ENCODE measurements at regions not wholly inside any gene's neighbourhood (a gene's known extent, or its start where the extent isn't known, plus 50 kb on each side); places are given as distances from the start of the nearest gene placed in this dataset.
"Not testable (repeated sequence)": the region's sequence is repeated elsewhere in the genome, so short reads cannot be mapped to it uniquely, and the experiment has no call there.

DNA sequence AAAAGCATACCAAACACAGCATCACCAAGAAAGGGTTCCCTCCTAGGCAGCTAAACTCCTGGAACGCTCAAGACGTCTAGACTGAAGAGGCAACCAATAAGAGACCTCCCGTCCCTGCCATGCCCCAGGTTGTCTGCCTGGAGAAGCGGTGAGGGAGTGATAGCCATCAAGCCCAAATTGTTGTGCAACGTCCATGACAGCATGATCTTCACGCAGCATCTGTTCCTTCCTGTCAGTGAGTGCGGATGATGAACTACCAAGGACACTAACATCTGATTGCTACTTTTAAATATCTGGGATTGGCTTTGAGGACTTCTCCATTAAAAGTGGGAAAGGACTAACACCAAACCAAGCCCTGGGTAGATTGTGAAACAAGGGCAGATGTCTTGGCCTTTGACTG is 149.7 kb downstream of the TXNL1 start:
- 56 to 83% (median 69%) methylated on average over 4 to 7 of the region's 7 CpGs for WGBS, 4 donors
- Histone ChIP-seq H3K27ac (no peak overlapping the region), H3K27me3 (no peaks in the 10 kb centered on the region), H3K4me1 (replicated peaks in 1 of 2) (no peaks in the 10 kb centered on the region), H3K36me3 (replicated peaks in 1 of 2) (no peaks in the 10 kb centered on the region), H3K9me3 (replicated peaks in 1 of 3) (no peaks in the 10 kb centered on the region), H3K4me3 (no peak overlapping the region)
- TF ChIP-seq POLR2A (IDR thresholded peaks at IDR 0.05) (no peak), CTCF (IDR thresholded peaks at IDR 0.05) (no peak)
- DNase-seq: no peak
- intact Hi-C loops (cut with DNase I): no loop called here

DNA sequence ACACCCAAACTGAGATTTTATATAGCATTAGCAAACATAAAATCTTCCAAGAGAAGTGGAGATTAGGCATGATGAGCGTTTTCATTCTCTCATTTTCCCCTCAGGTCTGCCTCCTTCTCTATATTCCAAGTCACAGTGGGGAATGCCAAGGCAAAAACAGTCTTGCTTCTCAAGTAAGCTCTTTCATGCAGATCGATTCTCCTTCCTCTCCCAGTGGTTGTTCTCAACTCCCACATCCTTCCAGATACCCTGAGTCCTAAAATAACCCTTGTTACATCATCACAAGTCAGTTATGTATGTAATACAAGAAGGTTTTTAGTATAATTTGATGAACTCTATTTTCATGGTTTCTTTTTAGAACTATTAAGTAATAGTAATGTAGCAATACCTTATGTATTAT is 150.6 kb downstream of the TXNL1 start:
- no peak for DNase-seq
- H3K27ac ChIP-seq: no peak overlapping the region
- H3K27me3 ChIP-seq: no peaks in the 10 kb centered on the region
- 42 to 58% (median 53%) methylated on average over 2 of the region's 2 CpGs for WGBS, 4 donors
- H3K9me3 ChIP-seq (replicated peaks in 1 of 3): no peaks in the 10 kb centered on the region
- no peaks in the 10 kb centered on the region for H3K36me3 ChIP-seq (replicated peaks in 1 of 2)
- no peak for TF ChIP-seq CTCF (IDR thresholded peaks at IDR 0.05)
- no peak for TF ChIP-seq POLR2A (IDR thresholded peaks at IDR 0.05)
- no peak overlapping the region for H3K4me3 ChIP-seq
- H3K4me1 ChIP-seq (replicated peaks in 1 of 2): no peaks in the 10 kb centered on the region
- intact Hi-C loops (cut with DNase I): no loop called here

- Histone ChIP-seq H3K27ac (no peak overlapping the region), H3K4me3 (no peak overlapping the region), H3K36me3 (replicated peaks in 1 of 2) (no peaks in the 10 kb centered on the region), H3K4me1 (replicated peaks in 1 of 2) (no peaks in the 10 kb centered on the region), H3K9me3 (replicated peaks in 1 of 3) (no peaks in the 10 kb centered on the region), H3K27me3 (no peaks in the 10 kb centered on the region)
- TF ChIP-seq CTCF (IDR thresholded peaks at IDR 0.05) (no peak), POLR2A (IDR thresholded peaks at IDR 0.05) (no peak)
- WGBS, 4 donors: 60 to 87% (median 75%) methylated on average over 2 of the region's 2 CpGs
- intact Hi-C loops (cut with DNase I): no loop called here
- DNase-seq: no peak
Measured at GRCh38 chr18:56483386-56483785, 155.0 kb downstream of the TXNL1 start.

DNA sequence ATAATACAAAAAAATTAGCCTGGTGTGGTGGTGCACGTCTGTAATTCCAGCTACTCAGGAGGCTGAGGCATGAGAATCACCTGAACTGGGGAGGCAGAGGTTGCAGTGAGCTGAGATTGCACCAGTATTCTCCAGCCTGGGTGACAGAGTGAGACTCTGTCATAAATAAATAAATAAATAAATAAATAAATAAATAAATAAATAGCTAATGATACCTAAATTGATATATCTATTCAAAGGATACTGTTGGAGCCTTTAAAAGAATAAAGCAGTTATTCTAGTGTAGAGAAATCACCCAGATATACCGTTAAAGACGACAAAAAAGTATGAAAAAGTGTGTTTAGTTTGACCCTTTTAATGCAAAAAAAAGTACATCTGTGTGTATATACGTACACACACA is 155.6 kb downstream of the TXNL1 start:
- H3K27ac ChIP-seq; DNase-seq; H3K36me3 ChIP-seq (replicated peaks in 1 of 2); H3K4me1 ChIP-seq (replicated peaks in 1 of 2); intact Hi-C loops (cut with DNase I); H3K9me3 ChIP-seq (replicated peaks in 1 of 3); H3K4me3 ChIP-seq; H3K27me3 ChIP-seq: not testable (repeated sequence)
- WGBS, 4 donors: 75 to 84% (median 82%) methylated on average over 4 of the region's 4 CpGs

DNA sequence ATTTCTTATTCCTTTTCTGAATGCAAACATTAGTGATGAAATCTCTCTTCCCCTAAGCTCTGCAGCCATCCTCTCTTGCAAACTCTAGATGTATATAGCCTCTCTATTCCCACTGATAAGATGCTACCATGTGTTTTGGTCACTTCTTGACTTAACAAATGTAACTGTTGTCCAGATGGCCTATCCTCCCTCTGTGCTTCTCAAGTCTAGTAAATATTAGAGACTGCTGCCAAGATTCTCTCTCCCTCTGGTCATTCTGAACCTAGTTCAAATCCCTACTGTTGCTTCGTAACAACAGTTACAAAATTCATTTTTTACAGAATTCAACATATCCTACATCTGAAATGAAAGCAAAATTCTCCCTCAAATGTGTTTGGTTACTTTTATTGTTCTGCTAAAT is 156.6 kb downstream of the TXNL1 start:
- no peak for DNase-seq
- H3K27me3 ChIP-seq: no peaks in the 10 kb centered on the region
- H3K27ac ChIP-seq: no peak overlapping the region
- H3K4me3 ChIP-seq: no peak overlapping the region
- intact Hi-C loops (cut with DNase I): no loop called here
- H3K36me3 ChIP-seq (replicated peaks in 1 of 2): no peaks in the 10 kb centered on the region
- no peaks in the 10 kb centered on the region for H3K4me1 ChIP-seq (replicated peaks in 1 of 2)
- TF ChIP-seq POLR2A (IDR thresholded peaks at IDR 0.05): no peak
- TF ChIP-seq CTCF (IDR thresholded peaks at IDR 0.05): no peak
- no peaks in the 10 kb centered on the region for H3K9me3 ChIP-seq (replicated peaks in 1 of 3)
- 84 to 92% (median 89%) methylated on average over 1 of the region's 1 CpG for WGBS, 4 donors
